ENCODE measurements at regions not wholly inside any gene's neighbourhood (a gene's known extent, or its start where the extent isn't known, plus 50 kb on each side); places are given as distances from the start of the nearest gene placed in this dataset.

DNA sequence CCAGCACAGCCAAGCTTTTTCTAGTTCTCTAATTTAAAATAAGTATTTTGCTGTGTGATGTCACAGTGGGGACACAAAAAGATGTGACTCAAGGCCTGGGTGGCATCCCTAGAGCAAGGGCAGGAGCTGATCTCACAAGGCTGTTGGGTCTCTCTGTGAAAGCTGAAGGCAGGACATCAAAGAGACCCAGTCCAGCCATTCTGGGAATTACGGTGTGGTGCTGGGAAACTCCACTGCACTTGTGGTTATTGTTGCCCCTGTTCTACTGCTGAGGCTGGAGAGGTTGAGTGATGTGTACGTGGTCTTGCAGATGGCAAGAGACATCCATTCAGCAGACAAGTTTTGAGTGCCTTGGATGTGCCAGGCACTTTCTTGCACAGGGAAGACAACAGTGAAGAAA, 352.9 kb downstream of the CYRIA start:
- TF ChIP-seq, protein P1, sequence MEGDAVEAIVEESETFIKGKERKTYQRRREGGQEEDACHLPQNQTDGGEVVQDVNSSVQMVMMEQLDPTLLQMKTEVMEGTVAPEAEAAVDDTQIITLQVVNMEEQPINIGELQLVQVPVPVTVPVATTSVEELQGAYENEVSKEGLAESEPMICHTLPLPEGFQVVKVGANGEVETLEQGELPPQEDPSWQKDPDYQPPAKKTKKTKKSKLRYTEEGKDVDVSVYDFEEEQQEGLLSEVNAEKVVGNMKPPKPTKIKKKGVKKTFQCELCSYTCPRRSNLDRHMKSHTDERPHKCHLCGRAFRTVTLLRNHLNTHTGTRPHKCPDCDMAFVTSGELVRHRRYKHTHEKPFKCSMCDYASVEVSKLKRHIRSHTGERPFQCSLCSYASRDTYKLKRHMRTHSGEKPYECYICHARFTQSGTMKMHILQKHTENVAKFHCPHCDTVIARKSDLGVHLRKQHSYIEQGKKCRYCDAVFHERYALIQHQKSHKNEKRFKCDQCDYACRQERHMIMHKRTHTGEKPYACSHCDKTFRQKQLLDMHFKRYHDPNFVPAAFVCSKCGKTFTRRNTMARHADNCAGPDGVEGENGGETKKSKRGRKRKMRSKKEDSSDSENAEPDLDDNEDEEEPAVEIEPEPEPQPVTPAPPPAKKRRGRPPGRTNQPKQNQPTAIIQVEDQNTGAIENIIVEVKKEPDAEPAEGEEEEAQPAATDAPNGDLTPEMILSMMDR (conservative IDR thresholded peaks at IDR 0.05; ENCODE audit: control insufficient read depth, insufficient read depth, low read depth, low read length), result no peak
- H3K4me3 ChIP-seq (ENCODE audit: control insufficient read depth, low read depth, low read length), result no peak overlapping the region
- no peak for DNase-seq (ENCODE audit: low read depth)

- H3K4me3 ChIP-seq (ENCODE audit: control insufficient read depth, low read depth, low read length), result no peak overlapping the region
- no peak for DNase-seq (ENCODE audit: low read depth)
- TF ChIP-seq, protein P1 (conservative IDR thresholded peaks at IDR 0.05; ENCODE audit: control insufficient read depth, insufficient read depth, low read depth, low read length), result no peak
These were observed 353.9 kb downstream of the CYRIA start for GRCh38 chr2:16311521-16312440.

- no peak for DNase-seq (ENCODE audit: low read depth)
- no peak overlapping the region for H3K4me3 ChIP-seq (ENCODE audit: control insufficient read depth, low read depth, low read length)
- TF ChIP-seq, protein P1 (conservative IDR thresholded peaks at IDR 0.05; ENCODE audit: control insufficient read depth, insufficient read depth, low read depth, low read length), result no peak
These were observed 356.8 kb downstream of the CYRIA start for GRCh38 chr2:16308816-16309215.

DNA sequence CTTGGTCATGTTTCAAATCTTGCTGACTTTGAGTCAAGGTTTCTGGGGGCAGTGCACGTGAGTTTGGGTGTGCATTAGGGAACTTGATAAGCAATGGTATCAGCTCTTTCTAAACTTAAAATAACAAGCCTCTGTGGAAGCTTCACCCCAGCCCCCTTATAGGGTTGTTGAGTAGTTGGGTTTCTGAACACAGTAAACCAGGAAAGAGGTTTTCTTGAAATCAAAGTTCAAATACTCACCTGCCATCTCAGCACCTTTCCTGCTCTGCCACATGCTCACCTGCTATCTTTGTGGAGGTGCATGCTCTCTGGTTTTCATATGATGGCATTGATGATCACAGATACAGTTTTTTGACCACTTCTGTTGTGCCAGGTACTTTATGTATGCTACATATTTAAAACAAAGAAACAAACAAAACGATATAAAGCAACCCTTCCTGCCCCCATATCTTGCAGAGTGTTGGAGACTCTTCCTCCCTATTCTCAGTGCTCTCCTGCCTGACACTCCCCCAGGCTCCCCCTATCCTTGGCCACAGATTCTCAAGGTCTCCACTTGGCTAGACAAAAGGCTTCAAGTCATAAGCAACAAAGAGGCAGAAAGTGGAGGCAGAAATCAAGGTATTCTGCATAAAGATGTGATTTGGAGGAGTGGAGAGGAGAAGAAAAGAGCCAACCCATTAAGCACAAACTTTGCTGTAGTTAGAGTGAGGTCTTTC, 360.6 kb downstream of the CYRIA start:
- TF ChIP-seq, protein P1 (conservative IDR thresholded peaks at IDR 0.05; ENCODE audit: control insufficient read depth, insufficient read depth, low read depth, low read length), result no peak
- no peak overlapping the region for H3K4me3 ChIP-seq (ENCODE audit: control insufficient read depth, low read depth, low read length)
- DNase-seq (ENCODE audit: low read depth), result no peak

DNA sequence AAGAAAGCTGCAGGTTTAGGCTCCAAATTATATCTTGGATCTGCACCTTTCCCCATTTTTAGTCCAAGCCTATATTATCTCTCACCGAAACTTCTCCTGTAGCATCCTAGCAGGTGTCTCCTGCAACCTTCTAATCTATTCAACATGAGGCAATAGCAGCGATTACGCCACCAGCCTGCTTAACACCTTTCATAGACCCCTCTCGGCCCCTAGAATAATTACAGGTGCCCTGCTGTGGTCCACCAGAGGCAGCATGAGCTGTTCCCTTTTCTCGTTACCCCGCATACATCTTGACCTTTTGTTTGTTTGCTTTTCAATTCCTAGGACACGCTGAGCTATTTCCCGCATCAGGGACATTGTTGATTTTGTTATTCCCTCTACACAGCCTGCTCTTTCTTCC, 361.9 kb downstream of the CYRIA start:
- TF ChIP-seq, protein P1 (conservative IDR thresholded peaks at IDR 0.05; ENCODE audit: control insufficient read depth, insufficient read depth, low read depth, low read length), result no peak
- DNase-seq (ENCODE audit: low read depth), result no peak
- H3K4me3 ChIP-seq (ENCODE audit: control insufficient read depth, low read depth, low read length), result no peak overlapping the region

GRCh38 chr2:16303273-16303577, 362.4 kb downstream of the CYRIA start:
- no peak overlapping the region for H3K4me3 ChIP-seq (ENCODE audit: control insufficient read depth, low read depth, low read length)
- TF ChIP-seq, protein P1 (conservative IDR thresholded peaks at IDR 0.05; ENCODE audit: control insufficient read depth, insufficient read depth, low read depth, low read length), result no peak
- no peak for DNase-seq (ENCODE audit: low read depth)
